Epithelial cell of proximal tubule (primary cell): ENCODE measurements at regions not wholly inside any gene's neighbourhood (a gene's known extent, or its start where the extent isn't known, plus 50 kb on each side); places are given as distances from the start of the nearest gene placed in this dataset.
"Not testable (repeated sequence)": the region's sequence is repeated elsewhere in the genome, so short reads cannot be mapped to it uniquely, and the experiment has no call there.

Source experiments
- DNase-seq: peaks from one replicate; pipeline ENCODE4 v3.0.0-alpha.2; 2011; ENCODE audit warnings: low read depth
- H3K4me3 ChIP-seq: 2 replicates; pipeline ENCODE4 v1.5.1; 2011; ENCODE audit warnings: low read depth, mild to moderate bottlenecking, low read length
- TF ChIP-seq, protein P1 (sequence below): conservative IDR thresholded peaks from 2 replicates; pipeline ENCODE4 v1.5.1; 2012; ENCODE audit warnings: low read depth, mild to moderate bottlenecking, low read length

- DNase-seq: no peak
- TF ChIP-seq, protein P1, sequence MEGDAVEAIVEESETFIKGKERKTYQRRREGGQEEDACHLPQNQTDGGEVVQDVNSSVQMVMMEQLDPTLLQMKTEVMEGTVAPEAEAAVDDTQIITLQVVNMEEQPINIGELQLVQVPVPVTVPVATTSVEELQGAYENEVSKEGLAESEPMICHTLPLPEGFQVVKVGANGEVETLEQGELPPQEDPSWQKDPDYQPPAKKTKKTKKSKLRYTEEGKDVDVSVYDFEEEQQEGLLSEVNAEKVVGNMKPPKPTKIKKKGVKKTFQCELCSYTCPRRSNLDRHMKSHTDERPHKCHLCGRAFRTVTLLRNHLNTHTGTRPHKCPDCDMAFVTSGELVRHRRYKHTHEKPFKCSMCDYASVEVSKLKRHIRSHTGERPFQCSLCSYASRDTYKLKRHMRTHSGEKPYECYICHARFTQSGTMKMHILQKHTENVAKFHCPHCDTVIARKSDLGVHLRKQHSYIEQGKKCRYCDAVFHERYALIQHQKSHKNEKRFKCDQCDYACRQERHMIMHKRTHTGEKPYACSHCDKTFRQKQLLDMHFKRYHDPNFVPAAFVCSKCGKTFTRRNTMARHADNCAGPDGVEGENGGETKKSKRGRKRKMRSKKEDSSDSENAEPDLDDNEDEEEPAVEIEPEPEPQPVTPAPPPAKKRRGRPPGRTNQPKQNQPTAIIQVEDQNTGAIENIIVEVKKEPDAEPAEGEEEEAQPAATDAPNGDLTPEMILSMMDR: no peak
- no peak overlapping the region for H3K4me3 ChIP-seq
These were observed 1628.6 kb downstream of the CDH8 start for GRCh38 chr16:60407606-60408005.

DNA sequence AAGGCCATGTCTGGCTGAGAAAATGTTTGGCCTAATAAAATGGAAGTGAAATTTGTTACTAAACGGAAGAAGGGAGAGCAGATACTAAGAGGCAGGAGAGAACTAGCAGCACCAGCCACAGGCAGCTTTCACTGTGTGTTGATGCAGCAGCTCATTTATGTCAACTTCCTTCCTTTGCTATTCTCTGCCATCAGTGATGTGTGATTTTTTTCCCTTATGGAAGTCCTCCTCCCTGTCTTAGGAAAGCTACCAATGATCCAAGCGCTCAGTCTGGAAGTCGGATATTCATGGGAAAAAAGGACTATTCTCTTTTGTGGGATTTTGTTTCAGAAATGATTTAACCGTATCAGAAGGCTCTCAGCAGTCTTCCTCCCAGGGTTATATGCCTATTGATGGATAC is 1629.2 kb downstream of the CDH8 start:
- DNase-seq: no peak
- no peak overlapping the region for H3K4me3 ChIP-seq
- TF ChIP-seq, protein P1: no peak

- no peak for DNase-seq
- TF ChIP-seq, protein P1: no peak
- no peak overlapping the region for H3K4me3 ChIP-seq
These were observed 1631.0 kb downstream of the CDH8 start for GRCh38 chr16:60405286-60405685.

DNA sequence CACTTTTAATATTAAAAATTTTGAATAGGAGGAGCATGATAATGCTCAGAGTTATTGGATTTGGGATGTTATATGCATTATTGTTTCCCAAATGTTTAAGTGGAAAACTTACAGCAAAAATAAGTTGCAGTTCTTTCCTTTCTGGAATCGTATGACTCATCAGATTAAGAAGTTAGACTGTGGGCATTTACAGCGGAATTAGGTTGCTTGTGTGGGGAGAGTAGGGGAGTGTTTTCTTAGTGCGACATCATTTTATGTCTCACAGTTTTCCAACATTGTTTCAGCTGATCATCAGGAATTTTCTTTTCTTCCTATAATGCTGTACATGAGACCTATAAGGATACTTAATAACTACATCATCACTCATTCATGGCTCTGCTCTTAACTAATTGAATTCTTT is 1631.8 kb downstream of the CDH8 start:
- TF ChIP-seq, protein P1: no peak
- DNase-seq: no peak
- H3K4me3 ChIP-seq: no peak overlapping the region

DNA sequence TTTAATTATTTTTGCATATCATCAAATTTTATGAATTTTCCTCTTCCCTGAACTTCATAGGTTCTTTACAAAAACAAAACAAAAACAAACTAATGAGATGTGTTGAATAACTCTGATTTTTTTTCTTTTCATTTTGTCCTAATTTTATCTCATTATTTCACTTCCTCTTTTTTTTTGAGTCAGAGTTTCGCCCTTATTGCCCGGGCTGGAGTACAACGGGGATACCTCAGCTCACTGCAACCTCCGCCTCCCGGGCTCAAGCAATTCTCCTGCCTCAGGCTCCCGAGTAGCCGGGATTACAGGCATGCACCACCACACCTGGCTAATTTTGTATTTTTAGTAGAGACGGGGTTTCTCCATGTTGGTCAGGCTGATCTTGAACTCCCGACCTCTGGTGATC is 1633.3 kb downstream of the CDH8 start:
- not testable (repeated sequence) for DNase-seq, H3K4me3 ChIP-seq

DNA sequence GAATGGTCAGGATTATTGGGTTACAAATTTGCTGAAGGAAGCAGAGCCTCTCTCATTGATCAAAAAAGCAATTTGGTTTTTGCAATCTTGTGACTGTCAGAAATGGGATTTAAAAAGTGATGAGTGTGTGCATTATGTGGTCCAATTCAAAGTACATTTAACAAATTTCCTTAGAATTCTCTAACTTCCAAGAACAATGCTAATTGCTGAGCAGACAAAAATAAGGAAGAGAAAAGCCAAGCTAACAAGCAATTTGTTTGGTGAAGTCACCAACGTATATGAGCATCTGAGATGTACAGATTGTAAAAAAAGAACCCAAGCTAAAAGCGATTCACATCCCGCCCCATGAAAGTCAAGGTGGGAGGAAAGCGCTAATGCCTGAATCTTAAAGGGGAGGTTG is 1643.9 kb downstream of the CDH8 start:
- H3K4me3 ChIP-seq: no peak overlapping the region
- TF ChIP-seq, protein P1: no peak
- DNase-seq: no peak

DNA sequence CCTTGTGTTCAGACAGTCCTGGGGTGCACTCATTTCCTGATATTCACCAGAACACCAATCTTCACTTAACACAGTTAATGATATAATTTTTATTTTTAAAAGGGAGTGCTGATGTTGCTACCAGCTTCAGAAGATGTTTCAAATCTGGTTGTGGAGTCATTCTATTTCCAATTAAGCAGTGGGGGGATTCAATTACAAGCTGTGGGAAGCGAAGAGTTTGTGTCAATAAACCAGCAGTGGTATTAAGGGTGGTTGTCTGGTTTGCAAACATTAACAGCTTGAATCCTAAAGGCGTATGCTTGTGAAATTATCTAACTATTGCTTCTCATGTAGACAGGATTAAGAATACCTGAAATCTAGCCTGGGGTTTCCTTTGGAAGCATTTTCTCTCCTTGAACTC is 1637.5 kb upstream of the GOT2 start:
- DNase-seq: no peak
- TF ChIP-seq, protein P1: no peak
- H3K4me3 ChIP-seq: no peak overlapping the region

DNA sequence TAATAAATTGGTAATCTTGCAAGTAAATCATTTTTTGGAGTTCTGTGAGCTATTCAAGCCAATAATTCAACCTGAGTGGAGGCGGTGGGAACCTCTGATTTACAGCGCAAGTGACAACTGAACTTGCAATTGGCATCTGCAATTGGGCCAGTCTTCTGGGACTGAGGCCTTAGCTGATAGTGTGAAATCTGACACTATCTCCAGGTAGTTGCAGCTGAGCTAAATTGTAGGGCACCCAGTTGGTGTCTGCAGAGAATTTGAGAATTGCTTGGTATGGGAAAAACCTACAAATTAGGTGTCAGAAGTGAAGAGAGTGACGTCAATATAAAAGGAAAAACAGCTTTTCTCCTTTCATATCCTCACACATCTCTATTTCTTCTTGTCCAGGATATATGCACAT is 1633.6 kb upstream of the GOT2 start:
- DNase-seq: no peak
- TF ChIP-seq, protein P1: no peak
- no peak overlapping the region for H3K4me3 ChIP-seq
